ENCODE measurements at regions not wholly inside any gene's neighbourhood (a gene's known extent, or its start where the extent isn't known, plus 50 kb on each side); places are given as distances from the start of the nearest gene placed in this dataset.

GRCh38 chr18:37628470-37629220 is 63.0 kb upstream of the CELF4 start:
- no peak overlapping the region for H3K4me3 ChIP-seq
- H3K36me3 ChIP-seq: no peaks in the 10 kb centered on the region
- DNase-seq: no peak
- no peaks in the 10 kb centered on the region for H3K4me1 ChIP-seq
- H3K9me3 ChIP-seq: no peaks in the 10 kb centered on the region
- H3K27ac ChIP-seq: no peak overlapping the region
- TF ChIP-seq POLR2A (IDR thresholded peaks at IDR 0.05): no peak
- no peak for TF ChIP-seq CTCF (IDR thresholded peaks at IDR 0.05)
- H3K27me3 ChIP-seq: no peaks in the 10 kb centered on the region

DNA sequence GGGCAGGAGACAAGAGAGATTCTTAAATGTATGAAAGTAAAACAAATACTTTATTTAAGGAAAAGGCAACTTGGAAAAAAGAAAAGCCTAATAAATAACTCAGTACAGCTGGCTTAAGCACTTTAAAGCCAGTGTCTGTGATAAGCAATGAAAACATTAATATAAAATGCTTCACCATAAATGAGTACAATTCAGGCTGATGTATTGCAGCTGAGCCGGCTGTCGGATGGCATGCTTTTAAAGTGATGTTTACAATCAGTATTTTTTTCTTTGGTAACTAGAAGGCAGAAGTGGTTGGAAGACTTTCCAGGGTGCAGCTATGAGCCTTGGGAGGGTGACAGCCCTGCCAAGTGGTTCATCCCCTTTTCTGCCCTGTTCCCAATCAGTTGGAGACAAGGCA is 58.7 kb upstream of the CELF4 start:
- H3K36me3 ChIP-seq: no peaks in the 10 kb centered on the region
- no peaks in the 10 kb centered on the region for H3K4me1 ChIP-seq
- no peaks in the 10 kb centered on the region for H3K9me3 ChIP-seq
- no peak overlapping the region for H3K27ac ChIP-seq
- no peak for TF ChIP-seq POLR2A (IDR thresholded peaks at IDR 0.05)
- TF ChIP-seq CTCF (IDR thresholded peaks at IDR 0.05): no peak
- no peaks in the 10 kb centered on the region for H3K27me3 ChIP-seq
- DNase-seq: no peak
- H3K4me3 ChIP-seq: no peak overlapping the region

- Histone ChIP-seq H3K9me3 (no peaks in the 10 kb centered on the region), H3K4me1 (no peaks in the 10 kb centered on the region), H3K4me3 (no peak overlapping the region), H3K27me3 (no peaks in the 10 kb centered on the region), H3K36me3 (no peaks in the 10 kb centered on the region), H3K27ac (no peak overlapping the region)
- TF ChIP-seq CTCF (IDR thresholded peaks at IDR 0.05) (no peak), POLR2A (IDR thresholded peaks at IDR 0.05) (no peak)
- DNase-seq: no peak
Observed at GRCh38 chr18:37619964-37620363, 54.4 kb upstream of the CELF4 start.

- no peaks in the 10 kb centered on the region for H3K9me3 ChIP-seq
- TF ChIP-seq CTCF (IDR thresholded peaks at IDR 0.05) (no peak), POLR2A (IDR thresholded peaks at IDR 0.05) (no peak)
Observed at GRCh38 chr18:37617623-37618022, 52.0 kb upstream of the CELF4 start.

More at GRCh38 chr18:37617623-37618022, 52.0 kb upstream of the CELF4 start:
- no peaks in the 10 kb centered on the region for H3K27me3 ChIP-seq
- H3K4me1 ChIP-seq: no peaks in the 10 kb centered on the region
- H3K4me3 ChIP-seq: no peak overlapping the region
- no peak overlapping the region for H3K27ac ChIP-seq
- DNase-seq: no peak
- H3K36me3 ChIP-seq: no peaks in the 10 kb centered on the region

Small RNA genes in the stretch of these regions (small RNA-seq; reads per million reads assigned to genes)
- gene AC011712.1: 0 reads per million in 2 donors
- gene MIR4318: 0 reads per million in 2 donors
- gene MIR5583-1: 0 reads per million in 2 donors
- 0 reads per million in 2 donors for gene RN7SKP182
- gene RNU6-1242P: 0 reads per million in 2 donors
- 0 reads per million in 2 donors for gene RNU6-706P

All from Peyer's patch (tissue), 4 donors.